Ovary (tissue), 3 donors: ENCODE measurements at regions not wholly inside any gene's neighbourhood (a gene's known extent, or its start where the extent isn't known, plus 50 kb on each side); places are given as distances from the start of the nearest gene placed in this dataset.

Experiments used
- CTCF ChIP-seq, 3 donors: fragments of 450-650 bp in 2 of 3; fragments of 200-600 bp in 1 of 3; IDR thresholded peaks; one replicate each; pipeline versions ENCODE4 v1.5.1 to v1.8.0; 2016 to 2022; ENCODE audit warnings: antibody characterized with exemption in 3 of 3, mild to moderate bottlenecking in 1 of 3
- EP300 ChIP-seq: sonication (generic); formaldehyde crosslinking; IDR thresholded peaks from one replicate; pipeline ENCODE4 v1.6.1; 2017; ENCODE audit warnings: antibody characterized with exemption
- donor health status: DM: no; HTN: no; CAD: no.

DNA sequence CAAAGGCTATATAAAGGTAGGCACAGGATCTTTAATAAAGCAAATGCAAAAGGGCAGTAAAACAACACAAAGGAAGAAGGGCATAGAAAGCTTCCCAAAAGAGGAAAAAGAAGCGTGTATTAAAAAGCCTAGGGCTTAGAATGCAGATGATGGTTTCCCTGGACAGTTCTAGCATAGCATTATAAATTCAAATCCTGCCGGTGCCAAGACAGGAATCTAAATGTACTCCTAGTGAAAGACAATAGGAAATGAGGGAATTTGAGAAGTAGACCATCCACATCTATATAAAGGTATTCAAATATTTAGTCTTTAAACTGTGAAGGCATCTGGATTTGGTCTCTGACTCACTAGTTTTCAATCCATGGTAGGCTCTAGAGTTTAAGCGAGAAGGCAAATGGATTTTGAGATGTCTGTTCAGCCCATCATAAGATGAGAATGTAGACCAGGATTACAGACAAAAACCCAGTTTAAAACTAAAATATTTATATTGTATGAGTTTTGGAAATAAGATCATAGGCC, 431.8 kb downstream of the TBL1XR1 start:
- TF ChIP-seq CTCF (IDR thresholded peaks at IDR 0.05) (no peak), EP300 (no peak)
